Mucosa of stomach (tissue), 1 donor: ENCODE measurements at regions not wholly inside any gene's neighbourhood (a gene's known extent, or its start where the extent isn't known, plus 50 kb on each side); places are given as distances from the start of the nearest gene placed in this dataset.

ENCODE experiments used
- H3K27me3 ChIP-seq: one replicate; pipeline ENCODE4 v1.7.0; 2013; ENCODE audit warnings: mild to moderate bottlenecking, low read length; ENCODE audit not compliant: control insufficient read depth, insufficient read depth
- H3K36me3 ChIP-seq: one replicate; pipeline ENCODE4 v1.7.0; 2013; ENCODE audit warnings: low read length; ENCODE audit not compliant: control insufficient read depth, insufficient read depth
- H3K4me1 ChIP-seq: one replicate; pipeline ENCODE4 v1.7.0; 2013; ENCODE audit warnings: mild to moderate bottlenecking, low read length; ENCODE audit not compliant: control insufficient read depth, insufficient read depth
- H3K4me3 ChIP-seq: one replicate; pipeline ENCODE4 v1.7.0; 2013; ENCODE audit warnings: low read length
- H3K9ac ChIP-seq: one replicate; pipeline ENCODE4 v1.7.0; 2013; ENCODE audit warnings: mild to moderate bottlenecking, low read length, moderate library complexity
- H3K9me3 ChIP-seq: one replicate; pipeline ENCODE4 v1.7.0; 2013; ENCODE audit warnings: mild to moderate bottlenecking, low read length, moderate library complexity; ENCODE audit not compliant: control insufficient read depth
- donor health status: Pancreatic carcinoma.

- no peaks in the 10 kb centered on the region for H3K4me1 ChIP-seq
- H3K9ac ChIP-seq: no peak overlapping the region
- no peak overlapping the region for H3K4me3 ChIP-seq
- H3K36me3 ChIP-seq: no peaks in the 10 kb centered on the region
- no peaks in the 10 kb centered on the region for H3K9me3 ChIP-seq
- no peaks in the 10 kb centered on the region for H3K27me3 ChIP-seq
These were observed 963.6 kb downstream of the BCL11A start for GRCh38 chr2:59589881-59590280.

GRCh38 chr2:59588286-59588685 lies 965.2 kb downstream of the BCL11A start:
- Histone ChIP-seq H3K4me1 (no peaks in the 10 kb centered on the region), H3K9ac (no peak overlapping the region), H3K36me3 (no peaks in the 10 kb centered on the region), H3K9me3 (no peaks in the 10 kb centered on the region), H3K4me3 (no peak overlapping the region), H3K27me3 (no peaks in the 10 kb centered on the region)

- Histone ChIP-seq H3K9ac (no peak overlapping the region), H3K9me3 (no peaks in the 10 kb centered on the region), H3K36me3 (no peaks in the 10 kb centered on the region), H3K4me1 (no peaks in the 10 kb centered on the region), H3K27me3 (no peaks in the 10 kb centered on the region), H3K4me3 (no peak overlapping the region)
These were observed 967.3 kb downstream of the BCL11A start for GRCh38 chr2:59586176-59586575.

GRCh38 chr2:59585655-59586054 lies 967.8 kb downstream of the BCL11A start:
- H3K4me3 ChIP-seq: no peak overlapping the region
- H3K36me3 ChIP-seq: no peaks in the 10 kb centered on the region
- no peaks in the 10 kb centered on the region for H3K27me3 ChIP-seq
- H3K9ac ChIP-seq: no peak overlapping the region
- H3K4me1 ChIP-seq: no peaks in the 10 kb centered on the region
- H3K9me3 ChIP-seq: no peaks in the 10 kb centered on the region

GRCh38 chr2:59584958-59585357 lies 968.5 kb downstream of the BCL11A start:
- Histone ChIP-seq H3K4me1 (no peaks in the 10 kb centered on the region), H3K9ac (no peak overlapping the region), H3K36me3 (no peaks in the 10 kb centered on the region), H3K4me3 (no peak overlapping the region), H3K27me3 (no peaks in the 10 kb centered on the region), H3K9me3 (no peaks in the 10 kb centered on the region)

GRCh38 chr2:59583173-59583765 lies 970.2 kb downstream of the BCL11A start:
- H3K9me3 ChIP-seq: no peaks in the 10 kb centered on the region
- H3K4me1 ChIP-seq: no peaks in the 10 kb centered on the region
- H3K36me3 ChIP-seq: no peaks in the 10 kb centered on the region
- no peaks in the 10 kb centered on the region for H3K27me3 ChIP-seq
- no peak overlapping the region for H3K9ac ChIP-seq
- no peak overlapping the region for H3K4me3 ChIP-seq

GRCh38 chr2:59578349-59578748 lies 975.1 kb downstream of the BCL11A start:
- Histone ChIP-seq H3K9ac (no peak overlapping the region), H3K4me3 (no peak overlapping the region), H3K4me1 (no peaks in the 10 kb centered on the region), H3K9me3 (no peaks in the 10 kb centered on the region), H3K36me3 (no peaks in the 10 kb centered on the region), H3K27me3 (no peaks in the 10 kb centered on the region)

- Histone ChIP-seq H3K9me3 (no peaks in the 10 kb centered on the region), H3K27me3 (peaks cover 8% of the 10 kb centered on the region), H3K4me3 (no peak overlapping the region), H3K4me1 (no peaks in the 10 kb centered on the region), H3K36me3 (no peaks in the 10 kb centered on the region), H3K9ac (no peak overlapping the region)
These were observed 978.3 kb downstream of the BCL11A start for GRCh38 chr2:59575191-59575590.

- Histone ChIP-seq H3K9me3 (no peaks in the 10 kb centered on the region), H3K36me3 (no peaks in the 10 kb centered on the region), H3K9ac (no peak overlapping the region), H3K4me3 (no peak overlapping the region), H3K4me1 (no peaks in the 10 kb centered on the region), H3K27me3 (peaks cover 13% of the 10 kb centered on the region)
These were observed 981.2 kb downstream of the BCL11A start for GRCh38 chr2:59572227-59572626.

- H3K4me1 ChIP-seq: no peaks in the 10 kb centered on the region
- no peaks in the 10 kb centered on the region for H3K9me3 ChIP-seq
- H3K4me3 ChIP-seq: no peak overlapping the region
- H3K36me3 ChIP-seq: no peaks in the 10 kb centered on the region
- H3K9ac ChIP-seq: no peak overlapping the region
- H3K27me3 ChIP-seq: peaks cover 24% of the 10 kb centered on the region
These were observed 982.6 kb downstream of the BCL11A start for GRCh38 chr2:59570818-59571217.

GRCh38 chr2:59569124-59569523 lies 984.3 kb downstream of the BCL11A start:
- H3K4me3 ChIP-seq: no peak overlapping the region
- no peak overlapping the region for H3K9ac ChIP-seq
- H3K4me1 ChIP-seq: no peaks in the 10 kb centered on the region
- no peaks in the 10 kb centered on the region for H3K9me3 ChIP-seq
- peaks cover 34% of the 10 kb centered on the region for H3K27me3 ChIP-seq
- no peaks in the 10 kb centered on the region for H3K36me3 ChIP-seq

- Histone ChIP-seq H3K9me3 (no peaks in the 10 kb centered on the region), H3K4me1 (no peaks in the 10 kb centered on the region), H3K36me3 (no peaks in the 10 kb centered on the region), H3K4me3 (no peak overlapping the region), H3K9ac (no peak overlapping the region), H3K27me3 (peaks cover 34% of the 10 kb centered on the region)
These were observed 985.0 kb downstream of the BCL11A start for GRCh38 chr2:59568461-59568860.

GRCh38 chr2:59567151-59567550 lies 986.3 kb downstream of the BCL11A start:
- Histone ChIP-seq H3K4me3 (no peak overlapping the region), H3K9me3 (no peaks in the 10 kb centered on the region), H3K4me1 (no peaks in the 10 kb centered on the region), H3K36me3 (no peaks in the 10 kb centered on the region), H3K9ac (no peak overlapping the region), H3K27me3 (peaks cover 34% of the 10 kb centered on the region)
